Spleen (tissue), 11 donors: ENCODE measurements at regions not wholly inside any gene's neighbourhood (a gene's known extent, or its start where the extent isn't known, plus 50 kb on each side); places are given as distances from the start of the nearest gene placed in this dataset.

Experiments
- DNase-seq: peaks from one replicate; pipeline ENCODE4 v3.0.0-alpha.2; 2020
- H3K27ac ChIP-seq, 8 donors: fragments of 200-600 bp; sonication (generic) in 7 of 8; 1 replicate in 4 of 8; 2 replicates in 4 of 8; pipeline versions ENCODE4 v1.5.0 to v1.8.0; 2016 to 2021; ENCODE audit warnings: inconsistent platforms in 4 of 8, mild to moderate bottlenecking in 4 of 8, moderate library complexity in 1 of 8
- H3K27me3 ChIP-seq, 7 donors: fragments of 200-600 bp; sonication (generic) in 6 of 7; replicated peaks in 1 of 7; 1 replicate in 4 of 7; 2 replicates in 3 of 7; pipeline versions ENCODE4 v1.5.0 to v1.8.0; 2016 to 2021; ENCODE audit warnings: inconsistent platforms in 3 of 7, mild to moderate bottlenecking in 1 of 7
- H3K36me3 ChIP-seq, 6 donors: fragments of 200-600 bp; sonication (generic) in 5 of 6; 1 replicate in 4 of 6; 2 replicates in 2 of 6; pipeline versions ENCODE4 v1.5.0 to v1.8.0; 2016 to 2021; ENCODE audit warnings: inconsistent platforms in 2 of 6
- H3K4me1 ChIP-seq, 6 donors: fragments of 200-600 bp; sonication (generic) in 5 of 6; 1 replicate in 3 of 6; 2 replicates in 3 of 6; pipeline versions ENCODE4 v1.5.0 to v1.8.0; 2016 to 2021; ENCODE audit warnings: inconsistent platforms in 3 of 6
- H3K4me3 ChIP-seq, 8 donors: fragments of 200-600 bp; sonication (generic) in 7 of 8; 1 replicate in 4 of 8; 2 replicates in 4 of 8; pipeline versions ENCODE4 v1.5.0 to v1.8.0; 2016 to 2021; ENCODE audit warnings: inconsistent platforms in 4 of 8, mild to moderate bottlenecking in 4 of 8, moderate library complexity in 2 of 8
- H3K9me3 ChIP-seq, 8 donors: fragments of 200-600 bp; sonication (generic) in 7 of 8; 1 replicate in 4 of 8; 2 replicates in 4 of 8; pipeline versions ENCODE4 v1.5.0 to v1.8.0; 2016 to 2021; ENCODE audit warnings: inconsistent platforms in 4 of 8
- POLR2A ChIP-seq, 3 donors: fragments of 450-650 bp; IDR thresholded peaks; one replicate each; pipeline ENCODE4 v1.5.1; 2017; ENCODE audit warnings: antibody characterized with exemption in 3 of 3, mild to moderate bottlenecking in 1 of 3
- POLR2AphosphoS5 ChIP-seq, 3 donors: sonication (generic); formaldehyde crosslinking; IDR thresholded peaks; one replicate each; pipeline ENCODE4 v1.5.1; 2017; ENCODE audit warnings: antibody characterized with exemption in 3 of 3
- WGBS, 5 donors: extraction: QIAGEN DNeasy Blood & Tissue Kit in 3 of 5; methylation state at CpG; one replicate each; pipeline versions ENCODE4 v1.1.5 to v1.1.7; 2013 to 2018; 5-methylcytosine and 5-hydroxymethylcytosine counted together
- intact Hi-C: fragments of 100-400 bp; cut with DNase I; formaldehyde crosslinking; loops from one replicate; pipeline ENCODE4 v1.15.0; 2023; ENCODE audit warnings: low total_unique reads
- TF ChIP-seq, protein P1 (sequence below), 11 experiments: fragments of 200-600 bp in 7 of 11; fragments of 450-650 bp in 4 of 11; sonication (generic) in 4 of 11; IDR thresholded peaks in 8 of 11; conservative IDR thresholded peaks in 3 of 11; 1 replicate in 7 of 11; 2 replicates in 4 of 11; pipeline versions ENCODE4 v1.4.0 to v1.8.0; 2016 to 2021; ENCODE audit warnings: antibody characterized with exemption in 11 of 11, inconsistent platforms in 4 of 11, mild to moderate bottlenecking in 1 of 11
- donor health status: healthy with polysubstance abuse.
- donor health status: DM: no; HTN: no; CAD: no; lungs with moderate emphysema.
- donor health status: DM: no; HTN: no; CAD: no.
- donor health status: Bipolar disorder and iron deficiency.
- donor health status: healthy.
- donor health status: DM: no; HTN: no; CAD: no.
- donor health status: DM: yes; HTN: yes; CAD: no.

- intact Hi-C loops, result no loop called here
- H3K4me1 ChIP-seq, result peaks cover 0 to 17% (median 3%) of the 10 kb centered on the region in 6 donors
- no peaks in the 10 kb centered on the region for H3K27me3 ChIP-seq
- no peak for TF ChIP-seq POLR2A (IDR thresholded peaks at IDR 0.05)
- TF ChIP-seq, protein P1, sequence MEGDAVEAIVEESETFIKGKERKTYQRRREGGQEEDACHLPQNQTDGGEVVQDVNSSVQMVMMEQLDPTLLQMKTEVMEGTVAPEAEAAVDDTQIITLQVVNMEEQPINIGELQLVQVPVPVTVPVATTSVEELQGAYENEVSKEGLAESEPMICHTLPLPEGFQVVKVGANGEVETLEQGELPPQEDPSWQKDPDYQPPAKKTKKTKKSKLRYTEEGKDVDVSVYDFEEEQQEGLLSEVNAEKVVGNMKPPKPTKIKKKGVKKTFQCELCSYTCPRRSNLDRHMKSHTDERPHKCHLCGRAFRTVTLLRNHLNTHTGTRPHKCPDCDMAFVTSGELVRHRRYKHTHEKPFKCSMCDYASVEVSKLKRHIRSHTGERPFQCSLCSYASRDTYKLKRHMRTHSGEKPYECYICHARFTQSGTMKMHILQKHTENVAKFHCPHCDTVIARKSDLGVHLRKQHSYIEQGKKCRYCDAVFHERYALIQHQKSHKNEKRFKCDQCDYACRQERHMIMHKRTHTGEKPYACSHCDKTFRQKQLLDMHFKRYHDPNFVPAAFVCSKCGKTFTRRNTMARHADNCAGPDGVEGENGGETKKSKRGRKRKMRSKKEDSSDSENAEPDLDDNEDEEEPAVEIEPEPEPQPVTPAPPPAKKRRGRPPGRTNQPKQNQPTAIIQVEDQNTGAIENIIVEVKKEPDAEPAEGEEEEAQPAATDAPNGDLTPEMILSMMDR (IDR thresholded peaks at IDR 0.05 in 8 of 11, conservative IDR thresholded peaks at IDR 0.05 in 3 of 11), result no peak
- TF ChIP-seq POLR2AphosphoS5 (IDR thresholded peaks at IDR 0.05), result no peak
- H3K27ac ChIP-seq, result no peak overlapping the region
- no peaks in the 10 kb centered on the region for H3K9me3 ChIP-seq
- WGBS, 5 donors, result 60 to 91% (median 80%) methylated on average over 5 of the region's 5 CpGs
- H3K4me3 ChIP-seq, result no peak overlapping the region
- H3K36me3 ChIP-seq, result no peaks in the 10 kb centered on the region
- DNase-seq, result no peak
These were observed 62.0 kb upstream of the PODXL start for GRCh38 chr7:131618391-131618790.

GRCh38 chr7:131616487-131617200 is 60.2 kb upstream of the PODXL start:
- Histone ChIP-seq H3K27ac (no peak overlapping the region), H3K4me1 (peaks cover 0 to 8% (median 1%) of the 10 kb centered on the region in 6 donors), H3K4me3 (no peak overlapping the region), H3K9me3 (no peaks in the 10 kb centered on the region), H3K36me3 (no peaks in the 10 kb centered on the region), H3K27me3 (no peaks in the 10 kb centered on the region)
- TF ChIP-seq, protein P1 (IDR thresholded peaks at IDR 0.05 in 8 of 11, conservative IDR thresholded peaks at IDR 0.05 in 3 of 11), result no peak
- TF ChIP-seq POLR2A (IDR thresholded peaks at IDR 0.05) (no peak), POLR2AphosphoS5 (IDR thresholded peaks at IDR 0.05) (no peak)
- WGBS, 5 donors, result 66 to 81% (median 77%) methylated on average over 8 of the region's 8 CpGs
- intact Hi-C loops, result no loop called here
- DNase-seq, result no peak

GRCh38 chr7:131613909-131614308 is 57.5 kb upstream of the PODXL start:
- TF ChIP-seq POLR2A (IDR thresholded peaks at IDR 0.05), result no peak
- TF ChIP-seq, protein P1 (IDR thresholded peaks at IDR 0.05 in 8 of 11, conservative IDR thresholded peaks at IDR 0.05 in 3 of 11), result no peak
- no peak for TF ChIP-seq POLR2AphosphoS5 (IDR thresholded peaks at IDR 0.05)
- Histone ChIP-seq H3K27me3 (no peaks in the 10 kb centered on the region), H3K36me3 (no peaks in the 10 kb centered on the region), H3K4me3 (no peak overlapping the region), H3K4me1 (no peaks in the 10 kb centered on the region), H3K27ac (no peak overlapping the region), H3K9me3 (no peaks in the 10 kb centered on the region)
- intact Hi-C loops, result no loop called here
- 77 to 92% (median 86%) methylated on average over 7 of the region's 7 CpGs for WGBS, 5 donors
- no peak for DNase-seq

- peaks cover 0 to 30% (median 0%) of the 10 kb centered on the region in 7 donors for H3K27me3 ChIP-seq
- 74 to 96% (median 87%) methylated on average over 4 to 5 of the region's 5 CpGs for WGBS, 5 donors
- no peak overlapping the region for H3K4me3 ChIP-seq
- DNase-seq, result no peak
- intact Hi-C loops, result no loop called here
- H3K4me1 ChIP-seq, result no peaks in the 10 kb centered on the region
- TF ChIP-seq POLR2A (IDR thresholded peaks at IDR 0.05) (no peak), POLR2AphosphoS5 (IDR thresholded peaks at IDR 0.05) (no peak)
- TF ChIP-seq, protein P1 (IDR thresholded peaks at IDR 0.05 in 8 of 11, conservative IDR thresholded peaks at IDR 0.05 in 3 of 11), result no peak
- H3K27ac ChIP-seq, result no peak overlapping the region
- no peaks in the 10 kb centered on the region for H3K36me3 ChIP-seq
- H3K9me3 ChIP-seq, result no peaks in the 10 kb centered on the region
These were observed 53.6 kb upstream of the PODXL start for GRCh38 chr7:131610007-131610406.
